Trophoblast cell (in vitro differentiated cells and primary cell): ENCODE measurements at regions not wholly inside any gene's neighbourhood (a gene's known extent, or its start where the extent isn't known, plus 50 kb on each side); places are given as distances from the start of the nearest gene placed in this dataset.

Source experiments
- DNase-seq, 2 donors: peaks; one replicate each; pipeline ENCODE4 v3.0.0-alpha.2; 2016
- H2AFZ ChIP-seq: 2 replicates; pipeline ENCODE4 v1.6.1; 2013; ENCODE audit warnings: low read length, moderate library complexity, mild to moderate bottlenecking; ENCODE audit not compliant: insufficient read depth, poor library complexity
- H2AK5ac ChIP-seq: 2 replicates; pipeline ENCODE4 v1.6.1; 2013; ENCODE audit warnings: mild to moderate bottlenecking, low read length
- H2BK120ac ChIP-seq: 2 replicates; pipeline ENCODE4 v1.6.1; 2013; ENCODE audit warnings: low read length, mild to moderate bottlenecking, moderate library complexity; ENCODE audit not compliant: insufficient read depth, poor library complexity
- H2BK12ac ChIP-seq: 2 replicates; pipeline ENCODE4 v1.6.1; 2013; ENCODE audit warnings: mild to moderate bottlenecking, low read length, moderate library complexity
- H2BK5ac ChIP-seq: 2 replicates; pipeline ENCODE4 v1.6.1; 2013; ENCODE audit warnings: low read length, low read depth, moderate library complexity, mild to moderate bottlenecking; ENCODE audit not compliant: poor library complexity
- H3K14ac ChIP-seq: 2 replicates; pipeline ENCODE4 v1.6.1; 2013; ENCODE audit warnings: mild to moderate bottlenecking, low read length
- H3K18ac ChIP-seq: 2 replicates; pipeline ENCODE4 v1.6.1; 2013; ENCODE audit warnings: mild to moderate bottlenecking, low read length
- H3K23ac ChIP-seq: 2 replicates; pipeline ENCODE4 v1.6.1; 2013; ENCODE audit warnings: low read length
- H3K27ac ChIP-seq: 2 replicates; pipeline ENCODE4 v1.5.1; 2013; ENCODE audit warnings: low read depth, mild to moderate bottlenecking, inconsistent platforms, low read length, moderate library complexity
- H3K27me3 ChIP-seq: 2 replicates; pipeline ENCODE4 v1.6.1; 2013; ENCODE audit warnings: inconsistent platforms, mild to moderate bottlenecking, low read length, moderate library complexity; ENCODE audit not compliant: insufficient read depth
- H3K36me3 ChIP-seq, 2 experiments: 1 replicate in 1 of 2; 2 replicates in 1 of 2; pipeline ENCODE4 v1.6.1; 2013; ENCODE audit warnings: low read length in 2 of 2, mild to moderate bottlenecking in 2 of 2, moderate library complexity in 1 of 2; ENCODE audit not compliant: insufficient read depth in 2 of 2, control insufficient read depth in 1 of 2
- H3K4ac ChIP-seq: 2 replicates; pipeline ENCODE4 v1.6.1; 2013; ENCODE audit warnings: low read depth, mild to moderate bottlenecking, low read length, moderate library complexity
- H3K4me1 ChIP-seq, 2 experiments: 1 replicate in 1 of 2; 2 replicates in 1 of 2; pipeline ENCODE4 v1.6.1; 2013; ENCODE audit warnings: low read length in 2 of 2, mild to moderate bottlenecking in 2 of 2, moderate library complexity in 1 of 2; ENCODE audit not compliant: insufficient read depth in 2 of 2, control insufficient read depth in 1 of 2
- H3K4me2 ChIP-seq: 2 replicates; pipeline ENCODE4 v1.6.1; 2013; ENCODE audit warnings: inconsistent platforms, mild to moderate bottlenecking, low read length, moderate library complexity
- H3K4me3 ChIP-seq: 2 replicates; pipeline ENCODE4 v1.5.1; 2013; ENCODE audit warnings: mild to moderate bottlenecking, low read depth, low read length, inconsistent platforms
- H3K79me1 ChIP-seq: one replicate; pipeline ENCODE4 v1.6.1; 2013; ENCODE audit warnings: low read length
- H3K79me2 ChIP-seq: 2 replicates; pipeline ENCODE4 v1.6.1; 2013; ENCODE audit warnings: low read length, mild to moderate bottlenecking; ENCODE audit not compliant: control insufficient read depth, insufficient read depth, poor library complexity
- H3K9ac ChIP-seq: 2 replicates; pipeline ENCODE4 v1.6.1; 2013; ENCODE audit warnings: mild to moderate bottlenecking, low read length
- H3K9me3 ChIP-seq: 2 replicates; pipeline ENCODE4 v1.6.1; 2013; ENCODE audit warnings: low read depth, mild to moderate bottlenecking, control low read depth, inconsistent platforms, low read length; ENCODE audit not compliant: insufficient read depth
- H4K12ac ChIP-seq: 2 replicates; pipeline ENCODE4 v1.6.1; 2013; ENCODE audit warnings: low read depth, mild to moderate bottlenecking, low read length, moderate library complexity
- H4K8ac ChIP-seq: 2 replicates; pipeline ENCODE4 v1.6.1; 2013; ENCODE audit warnings: low read depth, mild to moderate bottlenecking, low read length, moderate library complexity
- H4K91ac ChIP-seq: one replicate; pipeline ENCODE4 v1.6.1; 2013; ENCODE audit warnings: low read depth, mild to moderate bottlenecking, low read length, moderate library complexity
- WGBS: extraction: QIAGEN DNeasy Blood & Tissue Kit; methylation state at CpG from one replicate; pipeline ENCODE4 v1.1.7; 2013; ENCODE audit warnings: missing lambda C conversion rate; ENCODE audit not compliant: insufficient read length, insufficient coverage; ENCODE audit errors: extremely low coverage; 5-methylcytosine and 5-hydroxymethylcytosine counted together

DNA sequence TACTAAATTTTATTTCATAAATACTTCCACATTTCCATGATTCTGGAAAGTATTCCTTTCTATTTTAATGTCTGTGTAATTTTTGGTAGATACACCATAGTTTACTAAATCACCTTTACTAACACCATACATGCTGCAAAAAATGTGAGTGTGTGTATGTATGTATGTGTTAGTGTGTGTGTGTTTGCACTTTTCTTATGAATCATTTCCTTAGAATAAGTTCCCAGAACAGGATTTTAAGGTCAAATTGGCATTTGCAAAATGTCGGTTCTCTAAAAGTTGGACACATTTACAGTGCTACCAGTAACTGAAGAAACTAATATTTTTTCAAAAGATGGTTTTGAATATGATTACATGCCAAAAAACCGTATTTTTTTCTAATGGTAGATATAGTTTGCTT is 137.1 kb downstream of the CYB561 start:
- Histone ChIP-seq H3K14ac (no peak overlapping the region), H2AFZ (no peak overlapping the region), H3K36me3 (peaks cover 7 to 10% of the 10 kb centered on the region in 2 experiments), H3K23ac (no peak overlapping the region), H2BK12ac (no peak overlapping the region), H3K79me1 (no peaks in the 10 kb centered on the region), H4K12ac (no peak overlapping the region), H3K9me3 (peaks cover 3% of the 10 kb centered on the region), H2BK5ac (no peak overlapping the region), H2BK120ac (no peak overlapping the region), H3K4ac (no peak overlapping the region), H4K91ac (no peak overlapping the region), H4K8ac (no peak overlapping the region), H3K9ac (no peak overlapping the region), H3K4me3 (no peak overlapping the region), H3K27me3 (no peaks in the 10 kb centered on the region), H3K79me2 (no peaks in the 10 kb centered on the region), H3K4me2 (no peak overlapping the region), H3K18ac (no peak overlapping the region), H3K27ac (no peak overlapping the region), H2AK5ac (no peak overlapping the region), H3K4me1 (peaks cover 0 to 10% of the 10 kb centered on the region in 2 experiments)
- DNase-seq: no peak
- no CpG with 5 or more reads among the region's 2 CpGs for WGBS

DNA sequence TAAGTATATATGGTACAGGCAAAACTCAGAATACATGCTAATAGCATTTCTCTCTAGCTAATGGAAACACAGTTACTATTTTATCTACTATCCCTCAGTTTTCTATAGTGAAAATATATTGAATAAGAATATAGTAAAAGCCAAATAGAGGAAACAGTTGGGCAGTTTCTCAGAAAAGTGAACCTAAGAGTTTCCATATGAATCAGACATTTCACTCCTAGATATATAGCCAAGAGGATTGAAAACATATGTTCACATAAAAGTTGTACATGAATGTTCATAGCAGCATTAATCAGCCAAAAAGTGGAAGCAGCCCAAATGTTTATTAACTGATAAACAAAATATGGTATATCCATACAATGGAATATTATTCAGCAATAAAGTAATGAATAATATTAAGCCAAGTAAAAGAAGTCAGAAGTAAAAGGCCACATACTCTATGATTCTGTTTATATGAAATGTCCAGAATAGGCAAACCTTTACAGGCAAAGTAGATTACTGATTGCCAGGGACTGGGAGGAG is 134.6 kb downstream of the CYB561 start:
- Histone ChIP-seq H4K12ac (no peak overlapping the region), H3K23ac (no peak overlapping the region), H3K9me3 (no peaks in the 10 kb centered on the region), H3K36me3 (peaks cover 10 to 17% of the 10 kb centered on the region in 2 experiments), H3K9ac (no peak overlapping the region), H2AK5ac (no peak overlapping the region), H3K4me3 (no peak overlapping the region), H3K79me1 (no peaks in the 10 kb centered on the region), H4K8ac (no peak overlapping the region), H2AFZ (no peak overlapping the region), H3K4me1 (no peaks in the 10 kb centered on the region), H2BK120ac (no peak overlapping the region), H3K18ac (no peak overlapping the region), H2BK5ac (no peak overlapping the region), H4K91ac (no peak overlapping the region), H3K4ac (no peak overlapping the region), H2BK12ac (no peak overlapping the region), H3K27ac (no peak overlapping the region), H3K4me2 (no peak overlapping the region), H3K14ac (no peak overlapping the region), H3K79me2 (no peaks in the 10 kb centered on the region), H3K27me3 (no peaks in the 10 kb centered on the region)
- DNase-seq: no peak

DNA sequence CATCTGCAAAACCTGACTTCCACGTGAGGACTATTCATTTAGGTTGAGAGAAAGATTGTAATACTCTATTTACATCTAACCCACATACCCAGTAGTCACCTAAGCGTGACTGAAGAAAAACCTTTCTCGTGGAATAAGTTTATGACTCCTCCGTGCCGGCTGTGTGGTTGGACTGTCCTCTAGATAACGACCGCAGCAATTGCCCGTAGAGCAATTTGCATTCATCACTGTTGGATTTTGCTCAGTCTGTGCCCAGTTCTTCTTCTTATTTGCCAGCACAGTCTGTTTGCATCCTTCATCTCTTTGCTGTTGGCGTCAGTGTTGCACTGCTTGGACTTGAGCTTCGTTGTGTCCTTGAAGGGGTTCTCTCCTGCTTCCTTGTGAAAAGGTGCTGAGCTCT is 131.3 kb downstream of the CYB561 start:
- Histone ChIP-seq H3K23ac (no peak overlapping the region), H4K91ac (no peak overlapping the region), H3K27me3 (no peaks in the 10 kb centered on the region), H3K9me3 (no peaks in the 10 kb centered on the region), H2BK5ac (no peak overlapping the region), H3K79me1 (no peaks in the 10 kb centered on the region), H3K4ac (no peak overlapping the region), H2BK120ac (no peak overlapping the region), H3K4me3 (no peak overlapping the region), H2AFZ (no peak overlapping the region), H2AK5ac (no peak overlapping the region), H3K36me3 (peaks cover 21 to 28% of the 10 kb centered on the region in 2 experiments), H3K27ac (no peak overlapping the region), H4K8ac (no peak overlapping the region), H3K18ac (no peak overlapping the region), H3K9ac (no peak overlapping the region), H3K79me2 (no peaks in the 10 kb centered on the region), H3K14ac (no peak overlapping the region), H4K12ac (no peak overlapping the region), H3K4me1 (no peaks in the 10 kb centered on the region), H2BK12ac (no peak overlapping the region), H3K4me2 (no peak overlapping the region)
- DNase-seq: no peak
- WGBS: no CpG with 5 or more reads among the region's 10 CpGs

DNA sequence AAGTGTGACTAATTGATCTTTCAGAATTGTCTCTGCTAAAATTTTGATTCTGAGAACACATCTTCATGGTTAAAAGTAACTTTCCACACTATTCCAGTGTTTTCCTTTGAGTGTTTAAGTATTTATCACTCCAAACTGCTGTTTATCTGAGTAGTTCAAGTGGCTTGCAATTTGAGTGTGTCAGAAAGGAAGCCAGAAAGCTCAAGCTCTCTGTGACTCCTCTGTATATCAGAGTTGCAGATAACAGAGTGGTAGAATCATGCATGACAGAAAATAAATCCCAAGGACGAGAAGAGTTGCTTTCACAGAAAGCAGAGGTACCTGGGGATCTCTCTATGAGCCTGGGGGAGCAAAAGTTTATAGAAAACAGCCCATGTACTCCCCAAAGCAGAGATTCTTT is 130.0 kb downstream of the CYB561 start:
- no peak overlapping the region for H2BK120ac ChIP-seq
- H3K9me3 ChIP-seq: no peaks in the 10 kb centered on the region
- no peak overlapping the region for H3K18ac ChIP-seq
- no peak overlapping the region for H3K4ac ChIP-seq
- no peaks in the 10 kb centered on the region for H3K27me3 ChIP-seq
- no peak overlapping the region for H2AFZ ChIP-seq
- no peak overlapping the region for H3K4me3 ChIP-seq
- no peaks in the 10 kb centered on the region for H3K79me2 ChIP-seq
- no peak for DNase-seq
- no peak overlapping the region for H4K12ac ChIP-seq
- H3K23ac ChIP-seq: no peak overlapping the region
- H3K36me3 ChIP-seq: peaks cover 24 to 32% of the 10 kb centered on the region in 2 experiments
- H4K8ac ChIP-seq: no peak overlapping the region
- no peak overlapping the region for H2BK5ac ChIP-seq
- H3K9ac ChIP-seq: no peak overlapping the region
- H3K27ac ChIP-seq: no peak overlapping the region
- H3K14ac ChIP-seq: no peak overlapping the region
- no peak overlapping the region for H2AK5ac ChIP-seq
- WGBS: no CpG with 5 or more reads among the region's 1 CpG
- no peak overlapping the region for H4K91ac ChIP-seq
- H3K4me1 ChIP-seq: no peaks in the 10 kb centered on the region
- H3K4me2 ChIP-seq: no peak overlapping the region
- no peaks in the 10 kb centered on the region for H3K79me1 ChIP-seq
- no peak overlapping the region for H2BK12ac ChIP-seq
